ENCODE measurements at regions not wholly inside any gene's neighbourhood (a gene's known extent, or its start where the extent isn't known, plus 50 kb on each side); places are given as distances from the start of the nearest gene placed in this dataset.

GRCh38 chr2:188119112-188119838 lies 172.4 kb upstream of the GULP1 start:
- Mint-ChIP-seq H3K4me1 (ENCODE audit: unreplicated experiment) (no peaks in the 10 kb centered on the region), H3K9me3 (peaks cover 4% of the 10 kb centered on the region), H3K4me3 (no peak overlapping the region), H3K36me3 (no peaks in the 10 kb centered on the region), H3K27me3 (no peaks in the 10 kb centered on the region), H3K27ac (no peak overlapping the region)
- no peak for DNase-seq (ENCODE audit: extremely low spot score, unreplicated experiment)
- no peak for TF ChIP-seq CTCF (conservative IDR thresholded peaks at IDR 0.05)

GRCh38 chr2:188122985-188123384 lies 168.7 kb upstream of the GULP1 start:
- DNase-seq (ENCODE audit: extremely low spot score, unreplicated experiment): no peak
- H3K4me1 Mint-ChIP-seq (ENCODE audit: unreplicated experiment): no peaks in the 10 kb centered on the region
- H3K36me3 Mint-ChIP-seq: no peaks in the 10 kb centered on the region
- H3K9me3 Mint-ChIP-seq: peaks cover 4% of the 10 kb centered on the region
- no peak overlapping the region for H3K27ac Mint-ChIP-seq
- H3K4me3 Mint-ChIP-seq: no peak overlapping the region
- no peak for TF ChIP-seq CTCF (conservative IDR thresholded peaks at IDR 0.05)
- H3K27me3 Mint-ChIP-seq: no peaks in the 10 kb centered on the region

GRCh38 chr2:188129677-188130076 lies 162.0 kb upstream of the GULP1 start:
- Mint-ChIP-seq H3K4me3 (no peak overlapping the region), H3K9me3 (peaks cover 5% of the 10 kb centered on the region), H3K27me3 (no peaks in the 10 kb centered on the region), H3K36me3 (no peaks in the 10 kb centered on the region), H3K4me1 (ENCODE audit: unreplicated experiment) (no peaks in the 10 kb centered on the region), H3K27ac (no peak overlapping the region)
- DNase-seq (ENCODE audit: extremely low spot score, unreplicated experiment): no peak
- no peak for TF ChIP-seq CTCF (conservative IDR thresholded peaks at IDR 0.05)

GRCh38 chr2:188130317-188130716 lies 161.4 kb upstream of the GULP1 start:
- Mint-ChIP-seq H3K27ac (no peak overlapping the region), H3K36me3 (no peaks in the 10 kb centered on the region), H3K9me3 (peaks cover 5% of the 10 kb centered on the region), H3K4me1 (ENCODE audit: unreplicated experiment) (no peaks in the 10 kb centered on the region), H3K27me3 (no peaks in the 10 kb centered on the region), H3K4me3 (no peak overlapping the region)
- TF ChIP-seq CTCF (conservative IDR thresholded peaks at IDR 0.05): peak; percentile 18
- no peak for DNase-seq (ENCODE audit: extremely low spot score, unreplicated experiment)

GRCh38 chr2:188131281-188131680 lies 160.4 kb upstream of the GULP1 start:
- no peaks in the 10 kb centered on the region for H3K27me3 Mint-ChIP-seq
- H3K36me3 Mint-ChIP-seq: no peaks in the 10 kb centered on the region
- H3K4me3 Mint-ChIP-seq: no peak overlapping the region
- peaks cover 5% of the 10 kb centered on the region for H3K9me3 Mint-ChIP-seq
- DNase-seq (ENCODE audit: extremely low spot score, unreplicated experiment): no peak
- no peak overlapping the region for H3K27ac Mint-ChIP-seq
- no peaks in the 10 kb centered on the region for H3K4me1 Mint-ChIP-seq (ENCODE audit: unreplicated experiment)
- no peak for TF ChIP-seq CTCF (conservative IDR thresholded peaks at IDR 0.05)

Data from type B pancreatic cell (in vitro differentiated cells).